Adrenal gland (tissue), 9 donors: ENCODE measurements at regions not wholly inside any gene's neighbourhood (a gene's known extent, or its start where the extent isn't known, plus 50 kb on each side); places are given as distances from the start of the nearest gene placed in this dataset.

Experiments used
- DNase-seq, 7 donors: peaks; one replicate each; pipeline ENCODE4 v3.0.0-alpha.2; 2019 to 2020
- H3K27ac ChIP-seq, 5 donors: fragments of 200-600 bp; sonication (generic) in 4 of 5; 1 replicate in 3 of 5; 2 replicates in 2 of 5; pipeline versions ENCODE4 v1.5.1 to v1.8.0; 2016 to 2020; ENCODE audit warnings: mild to moderate bottlenecking in 1 of 5
- H3K27me3 ChIP-seq: fragments of 200-600 bp; 2 replicates; pipeline ENCODE4 v1.8.0; 2021
- H3K36me3 ChIP-seq, 2 donors: fragments of 200-600 bp; replicated peaks in 1 of 2; 1 replicate in 1 of 2; 2 replicates in 1 of 2; pipeline versions ENCODE4 v1.5.1 to v1.8.0; 2018 to 2022
- H3K4me1 ChIP-seq, 2 donors: fragments of 200-600 bp; replicated peaks in 1 of 2; 1 replicate in 1 of 2; 2 replicates in 1 of 2; pipeline versions ENCODE4 v1.5.1 to v1.8.0; 2018 to 2021
- H3K4me3 ChIP-seq, 4 donors: fragments of 200-600 bp; sonication (generic) in 3 of 4; one replicate each; pipeline ENCODE4 v1.5.1; 2016 to 2018
- H3K9me3 ChIP-seq, 3 donors: fragments of 200-600 bp; sonication (generic) in 1 of 3; replicated peaks in 1 of 3; 1 replicate in 2 of 3; 2 replicates in 1 of 3; pipeline versions ENCODE4 v1.5.1 to v1.8.0; 2016 to 2021
- CTCF ChIP-seq, 6 experiments: fragments of 450-650 bp in 4 of 6; fragments of 200-600 bp in 2 of 6; sonication (generic) in 1 of 6; IDR thresholded peaks; 1 replicate in 5 of 6; 2 replicates in 1 of 6; pipeline versions ENCODE4 v1.5.1 to v1.8.0; 2016 to 2021; ENCODE audit warnings: antibody characterized with exemption in 6 of 6, mild to moderate bottlenecking in 2 of 6, moderate library complexity in 1 of 6
- POLR2A ChIP-seq, 2 donors: fragments of 450-650 bp; IDR thresholded peaks; one replicate each; pipeline ENCODE4 v1.6.1; 2017; ENCODE audit warnings: antibody characterized with exemption in 2 of 2, mild to moderate bottlenecking in 2 of 2, moderate library complexity in 1 of 2
- WGBS, 4 donors: extraction: QIAGEN DNeasy Blood & Tissue Kit in 2 of 4; methylation state at CpG; one replicate each; pipeline versions ENCODE4 v1.1.5 to v1.1.7; 2013 to 2017; 5-methylcytosine and 5-hydroxymethylcytosine counted together
- intact Hi-C, 2 donors: fragments of 100-400 bp; cut with DNase I; formaldehyde crosslinking; loops; one replicate each; pipeline versions ENCODE4 v1.14.1 to v1.15.0; 2022 to 2023
- donor health status: healthy with polysubstance abuse.
- donor health status: Bipolar disorder and iron deficiency.
- donor health status: DM: yes; HTN: yes; CAD: no.
- donor health status: DM: no; HTN: no; CAD: no.
- donor health status: DM: no; HTN: no; CAD: no.

- H3K36me3 ChIP-seq = no peaks in the 10 kb centered on the region
- H3K27ac ChIP-seq = no peak overlapping the region
- whole genome bisulfite sequencing, 4 donors = 61 to 82% (median 73%) methylated on average over 4 of the region's 4 CpGs
- intact Hi-C loops = no loop called here
- DNase-seq = no peak
- no peak overlapping the region for H3K4me3 ChIP-seq
- H3K9me3 ChIP-seq = no peaks in the 10 kb centered on the region
- H3K4me1 ChIP-seq = no peaks in the 10 kb centered on the region
- no peak for TF ChIP-seq POLR2A (IDR thresholded peaks at IDR 0.05)
- TF ChIP-seq CTCF (IDR thresholded peaks at IDR 0.05) = no peak
- no peaks in the 10 kb centered on the region for H3K27me3 ChIP-seq
Observed at GRCh38 chr1:64337926-64338325, 132.0 kb upstream of the CACHD1 start.

- 88 to 96% (median 92%) methylated on average over 2 of the region's 2 CpGs for WGBS, 4 donors
- Histone ChIP-seq H3K36me3 (no peaks in the 10 kb centered on the region), H3K27ac (no peak overlapping the region), H3K4me3 (no peak overlapping the region), H3K9me3 (no peaks in the 10 kb centered on the region), H3K4me1 (no peaks in the 10 kb centered on the region), H3K27me3 (no peaks in the 10 kb centered on the region)
- intact Hi-C loops = no loop called here
- DNase-seq = no peak
- no peak for TF ChIP-seq POLR2A (IDR thresholded peaks at IDR 0.05)
- no peak for TF ChIP-seq CTCF (IDR thresholded peaks at IDR 0.05)
Observed at GRCh38 chr1:64340361-64340760, 129.6 kb upstream of the CACHD1 start.

- peak in 1 of 7 donors; percentile 21 for DNase-seq
- Histone ChIP-seq H3K4me3 (no peak overlapping the region), H3K9me3 (no peaks in the 10 kb centered on the region), H3K4me1 (no peaks in the 10 kb centered on the region), H3K27me3 (no peaks in the 10 kb centered on the region), H3K36me3 (no peaks in the 10 kb centered on the region), H3K27ac (no peak overlapping the region)
- intact Hi-C loops = no loop called here
- TF ChIP-seq POLR2A (IDR thresholded peaks at IDR 0.05) (no peak), CTCF (IDR thresholded peaks at IDR 0.05) (no peak)
- 73 to 85% (median 81%) methylated on average over 6 of the region's 6 CpGs for WGBS, 4 donors
Observed at GRCh38 chr1:64343105-64343822, 126.7 kb upstream of the CACHD1 start.

- WGBS, 4 donors = 63 to 80% (median 67%) methylated on average over 3 of the region's 3 CpGs
- DNase-seq = no peak
- Histone ChIP-seq H3K4me1 (no peaks in the 10 kb centered on the region), H3K36me3 (no peaks in the 10 kb centered on the region), H3K4me3 (no peak overlapping the region), H3K27ac (no peak overlapping the region), H3K27me3 (no peaks in the 10 kb centered on the region), H3K9me3 (no peaks in the 10 kb centered on the region)
- TF ChIP-seq POLR2A (IDR thresholded peaks at IDR 0.05) (no peak), CTCF (IDR thresholded peaks at IDR 0.05) (no peak)
- intact Hi-C loops = no loop called here
Observed at GRCh38 chr1:64343823-64344190, 126.1 kb upstream of the CACHD1 start.
